Hematopoietic multipotent progenitor cell treated with erythropoietin and hydrocortisone succinate and interleukin-3 and kit ligand, for 6 days (in vitro differentiated cells): ENCODE measurements at regions not wholly inside any gene's neighbourhood (a gene's known extent, or its start where the extent isn't known, plus 50 kb on each side); places are given as distances from the start of the nearest gene placed in this dataset.
"Not testable (repeated sequence)": the region's sequence is repeated elsewhere in the genome, so short reads cannot be mapped to it uniquely, and the experiment has no call there.

Source experiments
- DNase-seq: peaks from one replicate; pipeline ENCODE4 v3.0.0-alpha.2; 2015

- DNase-seq = no peak
Measured at GRCh38 chr12:124194264-124194892, 100.5 kb upstream of the RFLNA start.

GRCh38 chr12:124194893-124195566 lies 99.9 kb upstream of the RFLNA start:
- DNase-seq = no peak

GRCh38 chr12:124195567-124195942 lies 99.3 kb upstream of the RFLNA start:
- DNase-seq = no peak

GRCh38 chr12:124196236-124196635 lies 98.7 kb upstream of the RFLNA start:
- DNase-seq = no peak

GRCh38 chr12:124201248-124201647 lies 93.6 kb upstream of the RFLNA start:
- DNase-seq = no peak

- no peak for DNase-seq
Measured at GRCh38 chr12:124203176-124203575, 91.7 kb upstream of the RFLNA start.

GRCh38 chr12:124205405-124205804 lies 89.5 kb upstream of the RFLNA start:
- DNase-seq = no peak

- no peak for DNase-seq
Measured at GRCh38 chr12:124207049-124207448, 87.8 kb upstream of the RFLNA start.

- DNase-seq = no peak
Measured at GRCh38 chr12:124207617-124208016, 87.3 kb upstream of the RFLNA start.

- no peak for DNase-seq
Measured at GRCh38 chr12:124208489-124208888, 86.4 kb upstream of the RFLNA start.

- no peak for DNase-seq
Measured at GRCh38 chr12:124210991-124211577, 83.8 kb upstream of the RFLNA start.

- DNase-seq = no peak
Measured at GRCh38 chr12:124211753-124212152, 83.1 kb upstream of the RFLNA start.

GRCh38 chr12:124213666-124214347 lies 81.1 kb upstream of the RFLNA start:
- DNase-seq = no peak

GRCh38 chr12:124214574-124214973 lies 80.3 kb upstream of the RFLNA start:
- DNase-seq = no peak

GRCh38 chr12:124216966-124217365 lies 77.9 kb upstream of the RFLNA start:
- DNase-seq = no peak

GRCh38 chr12:124217508-124218242 lies 77.2 kb upstream of the RFLNA start:
- DNase-seq = no peak

GRCh38 chr12:124218243-124218560 lies 76.7 kb upstream of the RFLNA start:
- no peak for DNase-seq

GRCh38 chr12:124218650-124219049 lies 76.2 kb upstream of the RFLNA start:
- DNase-seq = not testable (repeated sequence)

- DNase-seq = no peak
Measured at GRCh38 chr12:124222368-124223245, 72.3 kb upstream of the RFLNA start.

- DNase-seq = not testable (repeated sequence)
Measured at GRCh38 chr12:124223733-124224138, 71.2 kb upstream of the RFLNA start.

- DNase-seq = no peak
Measured at GRCh38 chr12:124224535-124225110, 70.3 kb upstream of the RFLNA start.

- no peak for DNase-seq
Measured at GRCh38 chr12:124225730-124226129, 69.2 kb upstream of the RFLNA start.
